CD4-positive, alpha-beta T cell treated with Interferon alpha-2 for 1 hour (primary cell): ENCODE measurements at regions not wholly inside any gene's neighbourhood (a gene's known extent, or its start where the extent isn't known, plus 50 kb on each side); places are given as distances from the start of the nearest gene placed in this dataset.
A peak's percentile ranks its signal among the peaks of the same experiment; 100 is the strongest.

Experiments used
- DNase-seq, 2 donors: peaks; one replicate each; pipeline ENCODE4 v3.0.0-alpha.2; 2020 to 2022

DNA sequence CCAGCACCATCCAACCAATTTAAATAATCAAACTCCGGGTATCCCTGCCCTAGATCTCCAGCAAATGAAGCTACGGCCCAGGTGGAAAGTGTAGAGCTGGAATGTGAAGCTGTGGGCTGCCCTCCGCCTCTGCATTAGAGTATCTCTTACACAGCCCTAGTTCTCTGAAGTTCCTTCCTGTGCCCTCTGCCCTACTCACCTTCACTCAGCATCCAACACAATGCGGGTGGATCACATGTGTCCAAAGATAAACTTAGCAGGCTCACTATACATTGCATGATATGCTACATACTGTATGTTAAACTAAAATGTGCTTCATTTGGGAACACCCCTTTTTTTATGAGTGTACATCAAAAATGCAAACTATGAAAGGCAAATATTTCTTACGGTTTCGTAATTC is 70.0 kb upstream of the RAD23B start:
- DNase-seq: no peak

DNA sequence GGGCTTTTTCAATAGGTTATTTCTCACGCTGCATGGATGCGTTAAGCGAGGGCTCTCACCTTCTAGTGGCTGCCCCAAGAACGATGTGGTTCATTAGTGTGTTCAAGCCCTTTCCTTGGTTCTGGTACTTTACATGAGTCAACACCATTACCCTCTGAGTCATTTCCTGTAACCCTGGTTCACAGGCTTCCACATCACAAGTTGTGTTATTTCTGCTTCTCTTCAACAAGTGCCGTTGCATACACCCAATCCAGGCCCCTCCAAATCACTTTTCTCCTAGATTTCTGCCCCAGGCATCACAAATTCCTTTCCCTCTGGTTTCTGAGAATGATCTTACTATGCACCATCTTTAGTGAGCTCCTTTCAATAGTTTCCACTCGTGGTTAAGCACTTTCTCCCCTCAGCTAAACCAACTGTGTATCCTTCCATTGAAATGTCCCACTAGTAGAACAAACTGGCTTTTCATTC is 69.5 kb upstream of the RAD23B start:
- peak; percentile 32 to 38 for DNase-seq

DNA sequence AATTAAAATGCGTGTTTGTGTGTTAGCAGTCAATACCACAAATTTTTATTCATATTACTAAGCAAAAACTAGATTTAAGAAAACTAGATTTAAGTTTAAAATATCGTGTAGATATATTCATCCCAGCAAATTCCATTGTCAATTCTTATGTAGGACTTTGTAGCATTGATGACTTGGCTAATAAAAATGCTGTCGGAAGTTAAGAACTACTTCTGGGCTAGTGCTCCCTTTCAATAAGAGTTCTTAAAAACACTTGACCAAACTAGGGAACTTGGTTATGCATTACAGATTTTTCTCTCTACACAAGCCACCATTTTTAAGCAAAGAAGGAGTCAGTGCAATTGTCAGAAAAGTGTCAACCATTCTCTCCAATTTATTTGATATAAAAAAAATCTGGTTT is 68.7 kb upstream of the RAD23B start:
- no peak for DNase-seq

DNA sequence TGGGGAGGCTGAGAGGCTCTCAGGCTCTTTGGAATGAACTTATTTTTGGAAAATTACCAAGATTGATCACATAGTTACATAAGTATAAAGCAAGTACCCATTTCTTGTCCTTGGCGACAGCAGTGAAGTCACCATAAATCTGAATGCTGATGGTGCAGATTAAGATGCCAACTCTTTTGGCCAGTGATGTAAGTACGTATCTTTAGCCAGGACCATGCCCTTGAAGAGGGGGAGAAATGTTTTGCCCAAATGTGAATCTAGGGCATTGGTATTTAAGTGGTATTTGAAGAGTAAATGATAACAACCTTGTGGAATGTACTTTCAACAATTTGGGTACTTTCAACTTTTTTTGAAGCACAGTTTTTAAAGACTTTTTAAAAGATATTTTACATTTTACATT is 68.2 kb upstream of the RAD23B start:
- no peak for DNase-seq

DNA sequence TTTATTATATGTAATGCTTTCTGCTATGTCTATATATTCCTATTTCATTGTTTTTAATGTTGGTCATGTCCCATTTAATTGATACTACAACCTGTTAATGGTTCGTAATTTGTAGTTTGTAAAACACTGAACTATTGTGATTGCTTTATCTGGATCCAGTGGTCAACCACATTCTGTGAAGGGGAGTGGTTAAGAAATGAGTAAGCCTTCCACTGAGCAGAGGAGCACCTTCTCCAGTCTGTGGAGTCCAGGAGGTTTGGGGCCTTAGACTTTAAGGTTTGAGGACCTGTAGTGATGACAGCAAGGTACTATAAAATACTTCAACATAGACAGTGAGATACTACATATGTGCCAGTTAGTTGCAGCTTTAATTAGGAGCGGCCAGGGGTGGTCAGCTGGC is 67.7 kb upstream of the RAD23B start:
- DNase-seq: no peak

DNA sequence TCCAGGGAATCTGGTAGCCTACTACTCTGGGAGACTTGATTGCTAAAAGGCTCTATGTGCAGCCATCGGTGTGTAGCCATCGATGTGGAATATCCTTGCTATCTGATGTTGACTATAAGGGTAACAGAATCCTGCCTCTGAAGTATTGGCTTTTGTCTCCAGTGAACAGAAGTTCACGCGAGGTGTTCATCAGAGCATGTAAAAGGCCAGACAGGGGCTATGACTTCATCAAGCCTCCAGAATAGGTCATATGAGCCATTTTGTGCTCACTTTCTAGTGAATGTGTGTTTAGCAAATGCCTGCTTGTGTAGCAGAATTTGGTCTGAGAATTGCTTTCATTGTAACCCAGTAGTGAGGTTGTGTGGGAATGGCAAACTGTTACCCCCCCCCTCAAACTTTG is 66.8 kb upstream of the RAD23B start:
- DNase-seq: no peak

DNA sequence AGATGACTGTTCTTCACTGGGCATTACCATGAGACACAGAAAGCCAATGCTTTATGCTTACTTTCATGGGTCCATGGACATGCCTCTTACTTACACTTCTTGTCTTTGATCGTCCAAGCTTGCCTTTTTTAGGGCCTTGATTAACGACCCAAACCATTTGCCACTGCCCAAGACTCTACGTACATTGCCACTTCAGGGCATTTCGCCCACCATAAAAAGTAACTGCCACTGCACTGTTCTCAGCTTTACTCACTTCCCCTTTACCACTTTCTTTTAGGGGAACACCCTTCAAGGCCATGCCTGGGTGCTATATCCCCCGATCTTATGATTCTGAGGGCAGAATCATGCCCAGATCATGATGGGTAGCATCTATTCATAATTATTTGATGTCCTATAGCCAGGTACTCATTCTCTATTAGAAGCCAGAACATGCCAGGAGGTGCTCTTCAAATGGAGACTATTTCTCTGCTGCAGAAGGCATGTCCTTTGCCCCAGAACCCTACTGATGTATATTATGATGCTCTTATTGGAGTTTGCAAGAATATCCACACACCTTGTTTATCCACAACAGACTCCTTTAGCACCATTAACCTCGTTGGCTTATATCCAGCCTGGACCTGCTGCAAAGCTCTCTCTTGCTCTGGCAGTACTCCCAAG is 64.1 kb upstream of the RAD23B start:
- DNase-seq: no peak

DNA sequence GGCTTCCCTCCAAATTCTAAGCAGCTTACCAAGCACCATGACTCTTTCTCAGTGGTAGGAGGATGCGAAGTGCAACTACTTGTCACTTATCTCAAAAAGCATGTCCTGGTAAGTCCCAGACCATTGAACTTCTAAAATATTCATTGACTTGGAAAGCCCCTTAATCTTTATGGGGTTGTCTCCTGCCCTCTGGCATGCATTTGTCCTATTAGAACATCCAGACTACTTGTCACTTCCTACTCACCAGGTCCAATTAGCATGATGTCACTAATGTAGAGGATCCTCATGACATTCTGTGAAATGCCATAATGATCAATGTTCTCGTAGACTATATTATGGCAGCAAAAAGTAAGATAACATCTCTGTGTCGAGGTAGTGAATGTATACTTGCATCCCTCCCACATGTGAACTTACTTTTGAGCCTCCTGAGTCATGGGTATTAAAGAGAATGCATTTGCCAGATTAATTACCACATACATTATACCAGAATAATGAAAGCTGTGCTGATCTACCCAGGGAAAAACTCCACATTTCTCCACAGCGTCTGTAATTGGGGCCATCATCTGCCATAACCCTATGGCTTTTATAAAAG is 63.5 kb upstream of the RAD23B start:
- DNase-seq: no peak

DNA sequence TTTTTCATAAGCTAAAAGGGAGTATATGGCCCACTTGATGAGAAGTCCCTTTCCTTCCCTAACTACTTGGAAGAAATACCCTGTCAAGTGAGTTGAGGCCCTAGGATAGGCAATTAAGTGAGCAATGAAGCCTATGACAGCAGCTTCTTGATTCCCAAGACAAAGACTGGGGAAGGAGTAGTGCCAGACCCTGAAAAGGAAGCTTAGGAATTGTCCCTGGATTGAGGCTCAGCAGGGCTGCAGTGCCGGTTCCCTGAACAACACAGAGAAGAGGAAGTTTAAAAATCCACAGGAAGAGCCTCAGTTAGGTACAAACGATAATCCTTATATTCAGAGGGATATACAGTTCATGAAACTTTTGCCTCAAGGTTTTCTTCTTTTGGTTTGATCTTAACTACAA is 61.8 kb upstream of the RAD23B start:
- no peak for DNase-seq

DNA sequence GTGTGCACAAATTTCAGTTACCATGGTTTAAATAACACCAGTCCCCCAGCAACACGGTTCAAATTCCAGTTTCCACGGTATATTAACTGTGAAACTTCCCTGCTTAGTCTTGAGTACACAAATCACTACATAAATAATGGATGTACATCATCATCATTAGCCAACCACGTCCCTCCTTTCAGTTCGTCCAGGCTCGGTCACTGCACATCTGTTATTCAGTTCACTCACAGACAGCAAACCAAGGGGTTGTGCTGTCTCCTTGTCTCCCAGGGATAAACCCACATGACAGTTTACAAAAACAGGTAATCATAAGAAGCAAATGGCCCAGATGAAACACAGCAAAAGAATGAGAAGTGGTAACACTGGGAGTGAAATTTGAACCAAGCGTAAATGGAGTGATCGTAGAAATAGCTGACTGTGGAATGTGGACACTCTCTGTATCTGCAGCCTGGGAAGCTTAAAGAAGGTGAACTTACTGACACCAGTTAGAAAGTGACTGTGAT is 61.0 kb upstream of the RAD23B start:
- DNase-seq: no peak

DNA sequence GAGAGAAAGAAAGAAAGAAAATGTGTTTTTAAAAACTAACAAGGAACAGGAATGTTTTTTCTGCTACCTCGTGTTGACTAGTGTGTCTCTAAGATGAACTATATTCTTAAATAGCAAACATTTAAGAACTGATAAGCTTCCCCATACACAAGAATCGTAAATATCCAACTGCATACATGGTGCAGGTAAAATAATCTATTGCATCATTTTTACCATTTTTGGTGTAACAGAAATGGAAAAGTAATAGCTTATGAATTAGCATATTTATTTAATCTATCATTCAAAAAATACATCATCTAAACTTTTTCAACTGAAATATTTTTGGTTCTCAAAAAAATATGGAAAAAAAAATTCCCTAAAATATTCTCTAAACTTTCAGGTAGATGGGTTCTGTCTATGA is 59.7 kb upstream of the RAD23B start:
- no peak for DNase-seq

DNA sequence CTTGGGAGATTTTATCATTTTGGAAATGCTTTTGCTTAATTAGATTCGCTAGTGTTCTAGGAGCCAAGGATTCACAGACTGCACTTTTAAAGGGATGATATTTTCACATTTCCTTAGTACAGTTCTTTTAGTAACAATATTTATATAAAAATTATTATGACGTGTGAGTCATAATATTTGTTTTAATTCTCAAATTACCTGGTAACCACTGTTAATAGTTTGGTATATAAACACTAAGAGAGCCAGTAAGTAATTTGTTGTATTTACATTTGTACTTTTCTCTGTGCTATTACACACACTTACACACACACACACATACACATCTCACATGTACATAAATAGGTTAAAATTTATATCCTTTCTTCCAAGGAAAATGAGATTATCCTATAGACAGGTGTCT is 58.8 kb upstream of the RAD23B start:
- no peak for DNase-seq

DNA sequence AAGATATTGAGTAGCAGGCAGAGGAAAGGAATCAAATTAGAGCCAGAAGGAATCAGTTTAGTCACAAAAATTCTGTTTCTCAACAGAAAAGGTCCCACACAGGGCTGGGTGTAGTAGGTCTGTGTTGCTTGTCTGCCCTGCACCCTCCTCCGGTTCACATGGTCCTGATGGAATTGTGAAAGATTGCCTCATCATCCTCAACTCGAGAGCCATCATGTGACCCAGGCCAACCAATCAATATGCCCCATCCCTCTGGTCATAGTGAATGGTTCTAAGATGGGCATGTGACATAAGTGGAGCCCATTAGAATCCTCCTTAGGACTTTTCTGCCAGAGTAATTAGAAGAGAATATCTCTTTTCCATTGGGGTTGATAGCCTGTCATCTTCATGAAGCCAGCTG is 56.7 kb upstream of the RAD23B start:
- DNase-seq: no peak

DNA sequence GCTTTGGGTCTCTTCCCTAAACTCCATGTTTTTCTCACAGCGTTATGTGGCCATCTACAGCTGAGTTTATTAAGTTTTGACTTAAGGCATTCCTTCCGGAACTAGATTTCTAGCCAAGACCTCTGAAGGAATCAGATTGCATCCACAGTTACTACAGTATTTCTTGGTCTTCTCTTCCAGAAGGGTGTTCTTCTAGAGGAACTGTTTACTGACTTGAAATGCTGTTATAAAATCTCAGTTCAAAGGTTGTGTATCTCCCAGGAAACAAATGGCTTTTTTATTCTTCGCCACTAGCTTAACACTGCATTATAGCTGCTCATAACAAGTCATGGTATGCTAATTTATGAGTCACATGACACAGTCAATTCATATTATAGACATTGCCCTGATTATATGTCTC is 55.3 kb upstream of the RAD23B start:
- no peak for DNase-seq

DNA sequence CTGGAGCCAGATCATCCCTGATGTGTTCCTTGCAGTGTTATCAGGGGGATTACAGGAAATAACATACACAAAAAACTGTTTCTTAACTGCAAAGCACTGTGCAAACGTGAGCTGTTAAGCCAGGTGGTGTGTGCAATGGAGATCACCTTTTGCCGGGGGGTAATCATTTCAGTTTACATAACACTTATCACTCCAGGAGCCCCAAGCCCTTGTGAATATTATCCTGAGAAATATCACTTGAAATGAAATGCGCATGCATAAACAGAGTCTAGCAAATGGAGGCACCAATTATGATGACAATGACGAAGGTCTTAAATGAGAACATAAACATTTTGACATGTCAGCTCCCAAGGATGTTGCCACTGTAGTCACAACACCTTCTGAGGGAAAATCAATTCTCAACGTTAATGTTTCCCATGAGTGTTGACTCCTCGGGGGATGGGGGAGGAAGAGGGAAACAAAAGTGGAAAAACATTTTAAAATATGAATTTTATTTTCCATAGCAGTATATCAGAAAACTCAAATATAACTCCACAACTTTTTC is 54.5 kb upstream of the RAD23B start:
- DNase-seq: no peak

DNA sequence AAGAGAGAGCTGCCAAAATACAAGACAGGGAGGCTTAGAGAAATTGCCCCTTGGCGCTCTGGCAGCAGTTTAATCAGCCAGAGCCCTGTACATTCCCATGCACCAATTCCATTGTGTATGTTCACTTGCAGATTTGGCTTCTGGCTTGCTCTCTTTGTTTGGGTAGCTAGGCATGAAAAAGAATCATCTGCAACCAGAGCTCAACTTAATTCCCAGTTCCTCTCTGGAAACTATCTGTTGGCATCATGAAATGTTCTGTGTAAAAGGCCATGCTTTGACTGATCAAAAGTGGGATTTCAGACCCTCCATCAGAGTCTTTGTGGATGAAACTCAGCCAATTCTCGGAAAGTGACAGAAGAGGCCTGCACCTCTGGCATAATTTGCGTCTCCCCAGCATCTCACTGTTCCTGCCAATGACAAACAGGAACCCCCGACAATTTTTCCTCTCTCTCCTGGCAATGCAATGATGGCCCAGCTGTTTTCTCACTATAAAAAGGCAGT is 53.8 kb upstream of the RAD23B start:
- DNase-seq: no peak
